M059J (cell line): ENCODE measurements at regions not wholly inside any gene's neighbourhood (a gene's known extent, or its start where the extent isn't known, plus 50 kb on each side); places are given as distances from the start of the nearest gene placed in this dataset.

Experiments used
- DNase-seq: peaks from one replicate; pipeline ENCODE4 v3.0.0-alpha.2; 2012; ENCODE audit warnings: low read depth

GRCh38 chr10:121662531-121662930 lies 64.3 kb upstream of the FGFR2 start:
- no peak for DNase-seq

- no peak for DNase-seq
These were observed 63.2 kb upstream of the FGFR2 start for GRCh38 chr10:121661451-121661851.

- no peak for DNase-seq
These were observed 61.0 kb upstream of the FGFR2 start for GRCh38 chr10:121659236-121659635.

GRCh38 chr10:121658611-121659010 lies 60.4 kb upstream of the FGFR2 start:
- DNase-seq = no peak

GRCh38 chr10:121658111-121658510 lies 59.9 kb upstream of the FGFR2 start:
- DNase-seq = no peak

- DNase-seq = no peak
These were observed 57.3 kb upstream of the FGFR2 start for GRCh38 chr10:121655254-121656144.

- DNase-seq = no peak
These were observed 55.8 kb upstream of the FGFR2 start for GRCh38 chr10:121654021-121654545.

- DNase-seq = no peak
These were observed 55.4 kb upstream of the FGFR2 start for GRCh38 chr10:121653608-121654007.

GRCh38 chr10:121648493-121648892 lies 50.2 kb upstream of the FGFR2 start:
- DNase-seq = no peak

- DNase-seq = no peak
These were observed 49.8 kb upstream of the FGFR2 start for GRCh38 chr10:121648059-121648458.
